Suprapubic skin (tissue), 4 donors: ENCODE measurements at regions not wholly inside any gene's neighbourhood (a gene's known extent, or its start where the extent isn't known, plus 50 kb on each side); places are given as distances from the start of the nearest gene placed in this dataset.

ENCODE experiments used
- EP300 ChIP-seq: sonication (generic); formaldehyde crosslinking; IDR thresholded peaks from one replicate; pipeline ENCODE4 v1.6.1; 2017; ENCODE audit warnings: antibody characterized with exemption
- POLR2A ChIP-seq, 2 donors: fragments of 450-650 bp; IDR thresholded peaks; one replicate each; pipeline ENCODE4 v1.6.1; 2017; ENCODE audit warnings: antibody characterized with exemption in 2 of 2, mild to moderate bottlenecking in 2 of 2, moderate library complexity in 2 of 2
- POLR2AphosphoS5 ChIP-seq, 3 donors: sonication (generic); formaldehyde crosslinking; IDR thresholded peaks; one replicate each; pipeline ENCODE4 v1.6.1; 2017; ENCODE audit warnings: antibody characterized with exemption in 3 of 3
- TF ChIP-seq, protein P1 (sequence below), 2 donors: fragments of 200-600 bp in 1 of 2; fragments of 450-650 bp in 1 of 2; sonication (generic) in 1 of 2; IDR thresholded peaks; one replicate each; pipeline ENCODE4 v1.5.1; 2016 to 2019; ENCODE audit warnings: antibody characterized with exemption in 2 of 2, mild to moderate bottlenecking in 1 of 2, moderate library complexity in 1 of 2

GRCh38 chr18:78632111-78632541, 347.5 kb upstream of the SALL3 start:
- TF ChIP-seq POLR2A (IDR thresholded peaks at IDR 0.05) (no peak), EP300 (no peak), POLR2AphosphoS5 (IDR thresholded peaks at IDR 0.05) (no peak)
- TF ChIP-seq, protein P1, sequence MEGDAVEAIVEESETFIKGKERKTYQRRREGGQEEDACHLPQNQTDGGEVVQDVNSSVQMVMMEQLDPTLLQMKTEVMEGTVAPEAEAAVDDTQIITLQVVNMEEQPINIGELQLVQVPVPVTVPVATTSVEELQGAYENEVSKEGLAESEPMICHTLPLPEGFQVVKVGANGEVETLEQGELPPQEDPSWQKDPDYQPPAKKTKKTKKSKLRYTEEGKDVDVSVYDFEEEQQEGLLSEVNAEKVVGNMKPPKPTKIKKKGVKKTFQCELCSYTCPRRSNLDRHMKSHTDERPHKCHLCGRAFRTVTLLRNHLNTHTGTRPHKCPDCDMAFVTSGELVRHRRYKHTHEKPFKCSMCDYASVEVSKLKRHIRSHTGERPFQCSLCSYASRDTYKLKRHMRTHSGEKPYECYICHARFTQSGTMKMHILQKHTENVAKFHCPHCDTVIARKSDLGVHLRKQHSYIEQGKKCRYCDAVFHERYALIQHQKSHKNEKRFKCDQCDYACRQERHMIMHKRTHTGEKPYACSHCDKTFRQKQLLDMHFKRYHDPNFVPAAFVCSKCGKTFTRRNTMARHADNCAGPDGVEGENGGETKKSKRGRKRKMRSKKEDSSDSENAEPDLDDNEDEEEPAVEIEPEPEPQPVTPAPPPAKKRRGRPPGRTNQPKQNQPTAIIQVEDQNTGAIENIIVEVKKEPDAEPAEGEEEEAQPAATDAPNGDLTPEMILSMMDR (IDR thresholded peaks at IDR 0.05), result no peak
